ENCODE measurements at regions not wholly inside any gene's neighbourhood (a gene's known extent, or its start where the extent isn't known, plus 50 kb on each side); places are given as distances from the start of the nearest gene placed in this dataset.

DNA sequence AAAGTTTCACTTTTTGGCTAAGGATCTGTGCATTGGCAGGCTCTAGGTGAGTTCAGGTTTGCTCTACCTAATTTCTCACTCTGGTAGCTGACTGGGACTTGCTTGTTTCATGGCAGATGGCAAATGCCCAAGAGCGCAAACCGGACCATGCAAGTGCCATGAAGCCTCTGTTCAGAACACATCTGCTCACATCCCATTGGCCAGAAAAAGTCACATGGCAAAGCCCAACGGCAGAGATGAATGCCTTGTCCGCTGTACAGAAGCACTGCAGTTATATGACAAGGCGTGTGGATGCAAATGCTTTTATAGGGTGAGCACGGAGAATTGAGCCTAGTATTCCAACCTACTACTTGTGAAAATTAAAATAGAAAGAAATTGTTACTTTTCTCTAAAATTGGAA, 202.2 kb upstream of the HMGA2 start:
- TF ChIP-seq, protein P1, sequence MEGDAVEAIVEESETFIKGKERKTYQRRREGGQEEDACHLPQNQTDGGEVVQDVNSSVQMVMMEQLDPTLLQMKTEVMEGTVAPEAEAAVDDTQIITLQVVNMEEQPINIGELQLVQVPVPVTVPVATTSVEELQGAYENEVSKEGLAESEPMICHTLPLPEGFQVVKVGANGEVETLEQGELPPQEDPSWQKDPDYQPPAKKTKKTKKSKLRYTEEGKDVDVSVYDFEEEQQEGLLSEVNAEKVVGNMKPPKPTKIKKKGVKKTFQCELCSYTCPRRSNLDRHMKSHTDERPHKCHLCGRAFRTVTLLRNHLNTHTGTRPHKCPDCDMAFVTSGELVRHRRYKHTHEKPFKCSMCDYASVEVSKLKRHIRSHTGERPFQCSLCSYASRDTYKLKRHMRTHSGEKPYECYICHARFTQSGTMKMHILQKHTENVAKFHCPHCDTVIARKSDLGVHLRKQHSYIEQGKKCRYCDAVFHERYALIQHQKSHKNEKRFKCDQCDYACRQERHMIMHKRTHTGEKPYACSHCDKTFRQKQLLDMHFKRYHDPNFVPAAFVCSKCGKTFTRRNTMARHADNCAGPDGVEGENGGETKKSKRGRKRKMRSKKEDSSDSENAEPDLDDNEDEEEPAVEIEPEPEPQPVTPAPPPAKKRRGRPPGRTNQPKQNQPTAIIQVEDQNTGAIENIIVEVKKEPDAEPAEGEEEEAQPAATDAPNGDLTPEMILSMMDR (IDR thresholded peaks at IDR 0.05; ENCODE audit: poor library complexity): no peak
- no peak for TF ChIP-seq EZH2phosphoT487 (IDR thresholded peaks at IDR 0.05; ENCODE audit: low read depth, severe bottlenecking, unreplicated experiment)
- no peak for TF ChIP-seq EZH2 (IDR thresholded peaks at IDR 0.05; ENCODE audit: borderline replicate concordance)

Measured in hepatocyte (in vitro differentiated cells).